ENCODE measurements at regions not wholly inside any gene's neighbourhood (a gene's known extent, or its start where the extent isn't known, plus 50 kb on each side); places are given as distances from the start of the nearest gene placed in this dataset.

DNA sequence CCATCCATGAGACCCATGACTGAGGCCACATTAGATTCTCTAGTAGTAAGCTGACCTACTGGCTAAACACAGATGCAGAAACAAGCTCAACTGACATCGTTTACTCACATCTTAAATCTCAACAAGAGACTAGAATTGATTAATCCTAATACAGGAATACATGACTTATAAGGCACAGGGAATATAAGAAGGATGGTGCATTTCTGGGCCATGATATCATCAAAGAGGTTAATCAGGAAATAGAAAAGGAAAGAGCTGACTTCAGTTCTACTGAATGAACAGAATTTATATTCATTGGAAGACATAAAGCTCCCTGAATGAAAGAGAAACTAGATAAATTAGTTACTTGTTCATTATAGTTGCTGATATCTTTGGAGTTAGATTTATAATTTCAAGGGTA, 1406.5 kb downstream of the STIM2 start:
- TF ChIP-seq, protein P1, sequence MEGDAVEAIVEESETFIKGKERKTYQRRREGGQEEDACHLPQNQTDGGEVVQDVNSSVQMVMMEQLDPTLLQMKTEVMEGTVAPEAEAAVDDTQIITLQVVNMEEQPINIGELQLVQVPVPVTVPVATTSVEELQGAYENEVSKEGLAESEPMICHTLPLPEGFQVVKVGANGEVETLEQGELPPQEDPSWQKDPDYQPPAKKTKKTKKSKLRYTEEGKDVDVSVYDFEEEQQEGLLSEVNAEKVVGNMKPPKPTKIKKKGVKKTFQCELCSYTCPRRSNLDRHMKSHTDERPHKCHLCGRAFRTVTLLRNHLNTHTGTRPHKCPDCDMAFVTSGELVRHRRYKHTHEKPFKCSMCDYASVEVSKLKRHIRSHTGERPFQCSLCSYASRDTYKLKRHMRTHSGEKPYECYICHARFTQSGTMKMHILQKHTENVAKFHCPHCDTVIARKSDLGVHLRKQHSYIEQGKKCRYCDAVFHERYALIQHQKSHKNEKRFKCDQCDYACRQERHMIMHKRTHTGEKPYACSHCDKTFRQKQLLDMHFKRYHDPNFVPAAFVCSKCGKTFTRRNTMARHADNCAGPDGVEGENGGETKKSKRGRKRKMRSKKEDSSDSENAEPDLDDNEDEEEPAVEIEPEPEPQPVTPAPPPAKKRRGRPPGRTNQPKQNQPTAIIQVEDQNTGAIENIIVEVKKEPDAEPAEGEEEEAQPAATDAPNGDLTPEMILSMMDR (IDR thresholded peaks at IDR 0.05; ENCODE audit: insufficient read depth, low read length): no peak
- no peak for TF ChIP-seq GABPA (IDR thresholded peaks at IDR 0.05; ENCODE audit: low read depth)
- TF ChIP-seq, protein P2, sequence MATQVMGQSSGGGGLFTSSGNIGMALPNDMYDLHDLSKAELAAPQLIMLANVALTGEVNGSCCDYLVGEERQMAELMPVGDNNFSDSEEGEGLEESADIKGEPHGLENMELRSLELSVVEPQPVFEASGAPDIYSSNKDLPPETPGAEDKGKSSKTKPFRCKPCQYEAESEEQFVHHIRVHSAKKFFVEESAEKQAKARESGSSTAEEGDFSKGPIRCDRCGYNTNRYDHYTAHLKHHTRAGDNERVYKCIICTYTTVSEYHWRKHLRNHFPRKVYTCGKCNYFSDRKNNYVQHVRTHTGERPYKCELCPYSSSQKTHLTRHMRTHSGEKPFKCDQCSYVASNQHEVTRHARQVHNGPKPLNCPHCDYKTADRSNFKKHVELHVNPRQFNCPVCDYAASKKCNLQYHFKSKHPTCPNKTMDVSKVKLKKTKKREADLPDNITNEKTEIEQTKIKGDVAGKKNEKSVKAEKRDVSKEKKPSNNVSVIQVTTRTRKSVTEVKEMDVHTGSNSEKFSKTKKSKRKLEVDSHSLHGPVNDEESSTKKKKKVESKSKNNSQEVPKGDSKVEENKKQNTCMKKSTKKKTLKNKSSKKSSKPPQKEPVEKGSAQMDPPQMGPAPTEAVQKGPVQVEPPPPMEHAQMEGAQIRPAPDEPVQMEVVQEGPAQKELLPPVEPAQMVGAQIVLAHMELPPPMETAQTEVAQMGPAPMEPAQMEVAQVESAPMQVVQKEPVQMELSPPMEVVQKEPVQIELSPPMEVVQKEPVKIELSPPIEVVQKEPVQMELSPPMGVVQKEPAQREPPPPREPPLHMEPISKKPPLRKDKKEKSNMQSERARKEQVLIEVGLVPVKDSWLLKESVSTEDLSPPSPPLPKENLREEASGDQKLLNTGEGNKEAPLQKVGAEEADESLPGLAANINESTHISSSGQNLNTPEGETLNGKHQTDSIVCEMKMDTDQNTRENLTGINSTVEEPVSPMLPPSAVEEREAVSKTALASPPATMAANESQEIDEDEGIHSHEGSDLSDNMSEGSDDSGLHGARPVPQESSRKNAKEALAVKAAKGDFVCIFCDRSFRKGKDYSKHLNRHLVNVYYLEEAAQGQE (IDR thresholded peaks at IDR 0.05; ENCODE audit: insufficient replicate concordance, low read depth): no peak

All from HL-60 (cell line).